Astrocyte of the spinal cord (primary cell): ENCODE measurements at regions not wholly inside any gene's neighbourhood (a gene's known extent, or its start where the extent isn't known, plus 50 kb on each side); places are given as distances from the start of the nearest gene placed in this dataset.
A peak's percentile ranks its signal among the peaks of the same experiment; 100 is the strongest.

ENCODE experiments used
- DNase-seq: peaks from one replicate; pipeline ENCODE4 v3.0.0; 2011; ENCODE audit warnings: low read depth, low spot score
- H3K4me3 ChIP-seq: 2 replicates; pipeline ENCODE4 v1.5.1; 2011; ENCODE audit warnings: low read depth, mild to moderate bottlenecking, low read length, moderate library complexity
- in situ Hi-C: cut with HindIII; loops from 2 replicates; pipeline ENCODE4 v1.10.0; 2017; ENCODE audit warnings: low sequenced_read_pairs
- TF ChIP-seq, protein P1 (sequence below): IDR thresholded peaks from 2 replicates; pipeline ENCODE4 v1.5.1; 2012; ENCODE audit warnings: low read depth, mild to moderate bottlenecking, low read length, inconsistent platforms

- in situ Hi-C loops: no loop called here
- DNase-seq: no peak
- TF ChIP-seq, protein P1, sequence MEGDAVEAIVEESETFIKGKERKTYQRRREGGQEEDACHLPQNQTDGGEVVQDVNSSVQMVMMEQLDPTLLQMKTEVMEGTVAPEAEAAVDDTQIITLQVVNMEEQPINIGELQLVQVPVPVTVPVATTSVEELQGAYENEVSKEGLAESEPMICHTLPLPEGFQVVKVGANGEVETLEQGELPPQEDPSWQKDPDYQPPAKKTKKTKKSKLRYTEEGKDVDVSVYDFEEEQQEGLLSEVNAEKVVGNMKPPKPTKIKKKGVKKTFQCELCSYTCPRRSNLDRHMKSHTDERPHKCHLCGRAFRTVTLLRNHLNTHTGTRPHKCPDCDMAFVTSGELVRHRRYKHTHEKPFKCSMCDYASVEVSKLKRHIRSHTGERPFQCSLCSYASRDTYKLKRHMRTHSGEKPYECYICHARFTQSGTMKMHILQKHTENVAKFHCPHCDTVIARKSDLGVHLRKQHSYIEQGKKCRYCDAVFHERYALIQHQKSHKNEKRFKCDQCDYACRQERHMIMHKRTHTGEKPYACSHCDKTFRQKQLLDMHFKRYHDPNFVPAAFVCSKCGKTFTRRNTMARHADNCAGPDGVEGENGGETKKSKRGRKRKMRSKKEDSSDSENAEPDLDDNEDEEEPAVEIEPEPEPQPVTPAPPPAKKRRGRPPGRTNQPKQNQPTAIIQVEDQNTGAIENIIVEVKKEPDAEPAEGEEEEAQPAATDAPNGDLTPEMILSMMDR: no peak
- H3K4me3 ChIP-seq: no peak overlapping the region
Measured at GRCh38 chr6:11644071-11644470, 106.5 kb downstream of the TMEM170B start.

GRCh38 chr6:11644601-11645000 lies 107.1 kb downstream of the TMEM170B start:
- DNase-seq: no peak
- in situ Hi-C loops: no loop called here
- TF ChIP-seq, protein P1: no peak
- H3K4me3 ChIP-seq: no peak overlapping the region

- peak; percentile 42 for DNase-seq
- H3K4me3 ChIP-seq: no peak overlapping the region
- in situ Hi-C loops: no loop called here
- TF ChIP-seq, protein P1: no peak
Measured at GRCh38 chr6:11645016-11645415, 107.5 kb downstream of the TMEM170B start.

DNA sequence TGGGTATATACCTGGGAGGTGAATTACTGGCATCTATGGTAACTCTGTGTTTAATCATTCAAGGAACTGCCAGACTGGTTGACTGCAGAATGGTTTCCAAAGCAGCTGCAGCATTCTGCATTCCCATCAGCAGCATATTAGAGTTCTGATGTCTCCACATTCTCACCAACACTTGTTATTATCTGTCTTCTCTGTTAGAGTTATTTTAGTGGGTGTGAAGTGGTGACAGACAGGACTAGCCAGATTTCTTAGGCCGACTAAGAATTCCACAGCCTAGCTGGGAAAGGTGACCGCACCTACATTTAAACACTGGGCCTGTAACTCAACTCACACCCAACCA lies 110.9 kb downstream of the TMEM170B start:
- no peak for DNase-seq
- in situ Hi-C loops: no loop called here
- H3K4me3 ChIP-seq: no peak overlapping the region
- TF ChIP-seq, protein P1: no peak

GRCh38 chr6:11648889-11649288 lies 111.3 kb downstream of the TMEM170B start:
- in situ Hi-C loops: no loop called here
- no peak overlapping the region for H3K4me3 ChIP-seq
- TF ChIP-seq, protein P1: no peak
- no peak for DNase-seq

DNA sequence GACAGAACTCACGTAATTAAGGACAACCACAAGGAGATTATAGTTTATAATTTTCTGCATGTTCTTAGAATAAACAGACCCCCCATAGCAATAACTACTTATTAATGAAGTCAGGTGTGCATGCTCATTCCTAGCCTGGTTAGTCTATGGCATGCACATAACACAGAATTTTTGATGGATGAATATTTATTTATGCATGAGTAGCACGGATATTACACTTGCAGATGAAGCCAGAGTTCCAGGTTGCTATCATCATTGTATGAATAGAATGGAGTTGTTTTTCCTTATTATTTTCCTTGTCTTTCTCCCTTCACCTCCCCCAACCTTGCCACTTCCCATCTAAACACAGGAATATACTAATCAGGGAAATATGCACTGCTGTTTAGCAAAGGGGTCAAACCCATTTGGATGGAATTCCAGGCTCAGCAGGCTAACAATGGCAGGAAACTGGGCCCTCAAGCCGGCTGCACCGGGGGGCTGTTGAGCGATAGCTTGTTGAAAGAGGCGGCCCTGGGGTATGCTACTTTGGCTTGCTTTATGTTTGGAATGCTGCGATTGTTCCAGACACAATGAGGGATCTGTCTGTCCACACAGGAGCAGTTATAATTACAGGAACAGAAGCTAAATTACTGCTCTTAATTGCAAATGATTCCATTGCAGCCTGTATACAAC lies 112.6 kb downstream of the TMEM170B start:
- no peak overlapping the region for H3K4me3 ChIP-seq
- peak; percentile 88 for DNase-seq
- in situ Hi-C loops: no loop called here
- TF ChIP-seq, protein P1: no peak
